ENCODE measurements at regions not wholly inside any gene's neighbourhood (a gene's known extent, or its start where the extent isn't known, plus 50 kb on each side); places are given as distances from the start of the nearest gene placed in this dataset.

DNA sequence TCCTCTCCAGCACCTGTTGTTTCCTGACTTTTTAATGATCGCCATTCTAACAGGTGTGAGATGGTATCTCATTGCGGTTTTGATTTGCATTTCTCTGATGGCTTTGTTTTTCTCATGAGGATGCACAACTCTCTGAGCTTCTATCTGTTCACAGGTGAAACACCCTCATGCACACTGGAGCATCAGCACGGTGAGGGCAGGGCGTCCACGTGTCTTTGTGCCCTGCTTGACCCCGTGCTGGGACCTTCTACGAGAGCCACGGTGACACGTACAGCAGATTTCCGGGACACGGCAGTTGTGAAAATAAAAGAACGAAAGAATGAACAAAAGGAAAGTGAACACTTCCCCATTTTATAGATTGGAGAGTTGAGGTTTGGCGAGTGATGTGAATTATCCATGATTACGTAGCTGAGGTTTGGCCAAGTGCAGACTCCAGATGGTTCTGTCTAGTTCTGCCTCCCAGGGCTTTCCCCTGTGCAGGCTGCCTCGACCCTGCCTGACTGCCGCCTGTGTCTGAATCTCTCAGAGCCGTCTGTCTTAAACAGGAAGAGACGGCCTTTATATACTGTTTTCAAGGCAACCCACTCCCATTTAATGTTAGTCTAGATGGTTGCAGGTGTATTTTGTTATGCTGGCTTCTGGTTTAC, 67.8 kb upstream of the SORBS2 start:
- TF ChIP-seq, protein P1, sequence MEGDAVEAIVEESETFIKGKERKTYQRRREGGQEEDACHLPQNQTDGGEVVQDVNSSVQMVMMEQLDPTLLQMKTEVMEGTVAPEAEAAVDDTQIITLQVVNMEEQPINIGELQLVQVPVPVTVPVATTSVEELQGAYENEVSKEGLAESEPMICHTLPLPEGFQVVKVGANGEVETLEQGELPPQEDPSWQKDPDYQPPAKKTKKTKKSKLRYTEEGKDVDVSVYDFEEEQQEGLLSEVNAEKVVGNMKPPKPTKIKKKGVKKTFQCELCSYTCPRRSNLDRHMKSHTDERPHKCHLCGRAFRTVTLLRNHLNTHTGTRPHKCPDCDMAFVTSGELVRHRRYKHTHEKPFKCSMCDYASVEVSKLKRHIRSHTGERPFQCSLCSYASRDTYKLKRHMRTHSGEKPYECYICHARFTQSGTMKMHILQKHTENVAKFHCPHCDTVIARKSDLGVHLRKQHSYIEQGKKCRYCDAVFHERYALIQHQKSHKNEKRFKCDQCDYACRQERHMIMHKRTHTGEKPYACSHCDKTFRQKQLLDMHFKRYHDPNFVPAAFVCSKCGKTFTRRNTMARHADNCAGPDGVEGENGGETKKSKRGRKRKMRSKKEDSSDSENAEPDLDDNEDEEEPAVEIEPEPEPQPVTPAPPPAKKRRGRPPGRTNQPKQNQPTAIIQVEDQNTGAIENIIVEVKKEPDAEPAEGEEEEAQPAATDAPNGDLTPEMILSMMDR (IDR thresholded peaks at IDR 0.05; ENCODE audit: low read length): no peak
- no peak for TF ChIP-seq EZH2 (IDR thresholded peaks at IDR 0.05; ENCODE audit: borderline replicate concordance, low read length)

Measured in OCI-LY1 (cell line).